IMR-90 (cell line): ENCODE measurements at regions not wholly inside any gene's neighbourhood (a gene's known extent, or its start where the extent isn't known, plus 50 kb on each side); places are given as distances from the start of the nearest gene placed in this dataset.

Source experiments
- ATAC-seq: fragments of 200-7000 bp; cut with Tn5 transposase; 2 replicates; pipeline ENCODE4 v1.9.1; 2020; ENCODE audit warnings: low read depth, mild to moderate bottlenecking, moderate library complexity
- BruUV-seq: library from RNA; stranded (reverse); fragments of 400-500 nt; replicated peaks from 2 replicates; lab custom pipeline; 2021; lab: Mats Ljungman, UMichigan
- CTCF ChIA-PET: fragments of 300-600 bp; formaldehyde crosslinking; extraction: SDS; loops from one replicate; lab custom pipeline; 2021; ENCODE audit warnings: antibody characterized with exemption; lab: Yijun Ruan, JAX
- POLR2A ChIA-PET: fragments of 300-600 bp; sonication (Branson Sonifier 250); formaldehyde crosslinking; loops from one replicate; lab custom pipeline; 2022; ENCODE audit warnings: antibody characterized with exemption; ENCODE audit not compliant: unreplicated experiment; lab: Charles Lee
- DNase-seq: peaks from one replicate; pipeline ENCODE4 v3.0.0; 2013
- H2AFZ ChIP-seq: replicated peaks from 2 replicates; pipeline ENCODE3; 2013; ENCODE audit warnings: low read length, mild to moderate bottlenecking; ENCODE audit not compliant: poor library complexity
- H2AK5ac ChIP-seq: 2 replicates; pipeline ENCODE4 v1.6.1; 2013; ENCODE audit warnings: low read depth, low read length, inconsistent platforms
- H2AK9ac ChIP-seq: replicated peaks from 2 replicates; pipeline ENCODE3; 2013; ENCODE audit warnings: mild to moderate bottlenecking, low read depth, low read length, moderate library complexity; ENCODE audit not compliant: poor library complexity
- H2BK120ac ChIP-seq: 2 replicates; pipeline ENCODE4 v1.6.1; 2013; ENCODE audit warnings: low read depth, low read length, inconsistent platforms
- H2BK15ac ChIP-seq: 3 replicates; pipeline ENCODE4 v1.6.1; 2013; ENCODE audit warnings: low read depth, low read length, inconsistent platforms
- H2BK20ac ChIP-seq: 2 replicates; pipeline ENCODE4 v1.6.1; 2013; ENCODE audit warnings: low read depth, mild to moderate bottlenecking, inconsistent platforms, low read length, moderate library complexity
- H2BK5ac ChIP-seq: 2 replicates; pipeline ENCODE4 v1.6.1; 2013; ENCODE audit warnings: mild to moderate bottlenecking, low read depth, low read length, inconsistent platforms; ENCODE audit not compliant: poor library complexity, severe bottlenecking
- H3K14ac ChIP-seq: replicated peaks from 2 replicates; pipeline ENCODE4 v1.6.1; 2013; ENCODE audit warnings: low read depth, low read length, inconsistent platforms
- H3K18ac ChIP-seq: 2 replicates; pipeline ENCODE4 v1.6.1; 2013; ENCODE audit warnings: low read depth, low read length, control low read depth
- H3K23ac ChIP-seq: 2 replicates; pipeline ENCODE4 v1.6.1; 2013; ENCODE audit warnings: low read depth, low read length, inconsistent platforms
- H3K27ac ChIP-seq: 2 replicates; pipeline ENCODE4 v1.5.1; 2013; ENCODE audit warnings: mild to moderate bottlenecking, control low read depth, low read length; ENCODE audit not compliant: insufficient read depth
- H3K27me3 ChIP-seq: 2 replicates; pipeline ENCODE4 v1.6.1; 2013; ENCODE audit warnings: low read length; ENCODE audit not compliant: control insufficient read depth, insufficient read depth
- H3K36me3 ChIP-seq: 2 replicates; pipeline ENCODE4 v1.6.1; 2013; ENCODE audit warnings: low read length, mixed read lengths; ENCODE audit not compliant: control insufficient read depth, insufficient read depth
- H3K4ac ChIP-seq: 2 replicates; pipeline ENCODE4 v1.6.1; 2013; ENCODE audit warnings: low read depth, low read length, inconsistent platforms
- H3K4me1 ChIP-seq: 2 replicates; pipeline ENCODE4 v1.6.1; 2013; ENCODE audit warnings: low read length, mixed read lengths; ENCODE audit not compliant: control insufficient read depth, insufficient read depth
- H3K4me2 ChIP-seq: 2 replicates; pipeline ENCODE4 v1.6.1; 2013; ENCODE audit warnings: low read depth, mild to moderate bottlenecking, control low read depth, low read length, moderate library complexity
- H3K4me3 ChIP-seq: 2 replicates; pipeline ENCODE4 v1.5.1; 2013; ENCODE audit warnings: low read depth, mild to moderate bottlenecking, control low read depth, low read length, moderate library complexity; ENCODE audit not compliant: insufficient read depth
- H3K56ac ChIP-seq: 2 replicates; pipeline ENCODE4 v1.6.1; 2013; ENCODE audit warnings: low read length, inconsistent platforms; ENCODE audit not compliant: insufficient read depth; ENCODE audit errors: extremely low read depth
- H3K79me1 ChIP-seq, 2 experiments: 2 replicates each; pipeline ENCODE4 v1.6.1; 2013; ENCODE audit warnings: low read length in 2 of 2, inconsistent platforms in 1 of 2, low read depth in 1 of 2
- H3K9ac ChIP-seq: 2 replicates; pipeline ENCODE4 v1.6.1; 2013; ENCODE audit warnings: low read depth, low read length, control low read depth
- H3K9me1 ChIP-seq: 2 replicates; pipeline ENCODE4 v1.6.1; 2013; ENCODE audit warnings: low read length, inconsistent platforms; ENCODE audit not compliant: insufficient read depth
- H3K9me3 ChIP-seq: 2 replicates; pipeline ENCODE4 v1.6.1; 2013; ENCODE audit warnings: low read length; ENCODE audit not compliant: control insufficient read depth, insufficient read depth
- H4K20me1 ChIP-seq: 2 replicates; pipeline ENCODE4 v1.6.1; 2013; ENCODE audit warnings: low read length, inconsistent platforms; ENCODE audit not compliant: insufficient read depth
- H4K5ac ChIP-seq: 2 replicates; pipeline ENCODE4 v1.6.1; 2013; ENCODE audit warnings: mild to moderate bottlenecking, low read depth, low read length, control low read depth
- H4K8ac ChIP-seq, 2 experiments: 2 replicates each; pipeline ENCODE4 v1.6.1; 2013; ENCODE audit warnings: low read depth in 2 of 2, low read length in 2 of 2, control low read depth in 1 of 2, inconsistent platforms in 1 of 2
- H4K91ac ChIP-seq: 2 replicates; pipeline ENCODE4 v1.6.1; 2013; ENCODE audit warnings: low read depth, low read length, inconsistent platforms; ENCODE audit not compliant: insufficient read depth
- BHLHE40 ChIP-seq: fragments of 150-350 bp; IDR thresholded peaks from 2 replicates; pipeline ENCODE4 v1.6.1; 2016; ENCODE audit warnings: mild to moderate bottlenecking, low read depth, low read length
- CEBPB ChIP-seq: IDR thresholded peaks from 2 replicates; pipeline ENCODE4 v1.6.1; 2012; ENCODE audit warnings: low read depth, low read length, improper control_type of control experiment
- CHD1 ChIP-seq: IDR thresholded peaks from 2 replicates; pipeline ENCODE4 v1.6.1; 2012; ENCODE audit warnings: low read depth, low read length, improper control_type of control experiment
- FOS ChIP-seq: fragments of 150-350 bp; IDR thresholded peaks from 2 replicates; pipeline ENCODE4 v1.6.1; 2016; ENCODE audit warnings: low read depth, low read length
- MAFK ChIP-seq: IDR thresholded peaks from 2 replicates; pipeline ENCODE4 v1.6.1; 2012; ENCODE audit warnings: low read depth, low read length, improper control_type of control experiment
- MXI1 ChIP-seq: IDR thresholded peaks from 2 replicates; pipeline ENCODE4 v1.6.1; 2012; ENCODE audit warnings: low read depth, mild to moderate bottlenecking, low read length, moderate library complexity, borderline replicate concordance
- POLR2A ChIP-seq: IDR thresholded peaks from 2 replicates; pipeline ENCODE4 v1.6.1; 2012; ENCODE audit warnings: mild to moderate bottlenecking, low read depth, low read length
- RAD21 ChIP-seq: IDR thresholded peaks from 2 replicates; pipeline ENCODE4 v1.6.1; 2012; ENCODE audit warnings: low read length, improper control_type of control experiment
- RCOR1 ChIP-seq: IDR thresholded peaks from 2 replicates; pipeline ENCODE4 v1.6.1; 2012; ENCODE audit warnings: mild to moderate bottlenecking, low read length, improper control_type of control experiment; ENCODE audit not compliant: insufficient replicate concordance
- RFX5 ChIP-seq: IDR thresholded peaks from 2 replicates; pipeline ENCODE4 v1.8.0; 2012; ENCODE audit warnings: low read depth, mild to moderate bottlenecking, low read length, moderate library complexity
- USF2 ChIP-seq: fragments of 150-350 bp; IDR thresholded peaks from 2 replicates; pipeline ENCODE4 v1.6.1; 2017; ENCODE audit warnings: mild to moderate bottlenecking, antibody characterized with exemption, low read length, low read depth
- WGBS, 2 experiments: methylation state at CpG; one replicate each; pipeline versions ENCODE4 v1.1.5 to v1.1.7; 2013; ENCODE audit warnings: missing lambda C conversion rate in 2 of 2; ENCODE audit not compliant: insufficient read length in 1 of 2; ENCODE audit errors: extremely low coverage in 2 of 2; 5-methylcytosine and 5-hydroxymethylcytosine counted together
- dilution Hi-C: fragments of 300-500 bp; cut with HindIII; formaldehyde crosslinking; loops from one replicate; pipeline ENCODE4 v1.14.3; 2018; ENCODE audit warnings: low sequenced_read_pairs; ENCODE audit not compliant: unreplicated experiment
- in situ Hi-C: fragments of 300-500 bp; cut with MboI; formaldehyde crosslinking; loops from 3 replicates; pipeline ENCODE4 v1.14.3; 2019; ENCODE audit warnings: low sequenced_read_pairs, inconsistent platforms, mixed read lengths
- intact Hi-C: fragments of 100-400 bp; cut with micrococcal nuclease; formaldehyde crosslinking; loops from 2 replicates; pipeline ENCODE4 v1.10.0; 2022
- TF ChIP-seq, protein P1 (sequence below): fragments of 150-350 bp; IDR thresholded peaks from 2 replicates; pipeline ENCODE4 v1.6.1; 2016; ENCODE audit warnings: low read depth, mild to moderate bottlenecking, low read length, moderate library complexity, borderline replicate concordance
- TF ChIP-seq, protein P2 (sequence below): conservative IDR thresholded peaks from 2 replicates; pipeline ENCODE4 v1.5.1; 2012; ENCODE audit warnings: mild to moderate bottlenecking, low read depth, low read length, improper control_type of control experiment

- peaks cover 4% of the 10 kb centered on the region for H3K27me3 ChIP-seq
- no peak overlapping the region for H4K8ac ChIP-seq
- no peak overlapping the region for H3K56ac ChIP-seq
- no TSS peak for BruUV-seq
- no peak overlapping the region for H3K4me2 ChIP-seq
- intact Hi-C loops: no loop called here
- DNase-seq (no peak), ATAC-seq (no peak)
- H3K4me1 ChIP-seq: no peaks in the 10 kb centered on the region
- no peak overlapping the region for H3K4ac ChIP-seq
- no peak overlapping the region for H3K9ac ChIP-seq
- no peaks in the 10 kb centered on the region for H3K9me1 ChIP-seq
- H2AFZ ChIP-seq: no peak overlapping the region
- in situ Hi-C loops: no loop called here
- no peak overlapping the region for H2BK5ac ChIP-seq
- H3K18ac ChIP-seq: no peak overlapping the region
- H4K20me1 ChIP-seq: no peaks in the 10 kb centered on the region
- H3K23ac ChIP-seq: no peak overlapping the region
- H3K27ac ChIP-seq: no peak overlapping the region
- no CpG with 5 or more reads among the region's 3 CpGs for WGBS, 2 experiments
- H2BK15ac ChIP-seq: no peak overlapping the region
- dilution Hi-C loops: no loop called here
- ChIA-PET POLR2A (no interaction called here), CTCF (interaction anchor here (0.6 kb wide), 1 partner anchor 1667 kb away, joined by 6 read pairs; no protein-coding TSS in a partner anchor)
- no peaks in the 10 kb centered on the region for H3K79me1 ChIP-seq
- no peak overlapping the region for H3K4me3 ChIP-seq
- no peak overlapping the region for H2BK20ac ChIP-seq
- no peak for TF ChIP-seq USF2
- TF ChIP-seq RAD21: no peak
- no peak for TF ChIP-seq CHD1
- TF ChIP-seq MXI1: no peak
- no peak for TF ChIP-seq RFX5
- no peak for TF ChIP-seq CEBPB
- TF ChIP-seq, protein P1, sequence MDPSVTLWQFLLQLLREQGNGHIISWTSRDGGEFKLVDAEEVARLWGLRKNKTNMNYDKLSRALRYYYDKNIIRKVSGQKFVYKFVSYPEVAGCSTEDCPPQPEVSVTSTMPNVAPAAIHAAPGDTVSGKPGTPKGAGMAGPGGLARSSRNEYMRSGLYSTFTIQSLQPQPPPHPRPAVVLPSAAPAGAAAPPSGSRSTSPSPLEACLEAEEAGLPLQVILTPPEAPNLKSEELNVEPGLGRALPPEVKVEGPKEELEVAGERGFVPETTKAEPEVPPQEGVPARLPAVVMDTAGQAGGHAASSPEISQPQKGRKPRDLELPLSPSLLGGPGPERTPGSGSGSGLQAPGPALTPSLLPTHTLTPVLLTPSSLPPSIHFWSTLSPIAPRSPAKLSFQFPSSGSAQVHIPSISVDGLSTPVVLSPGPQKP: no peak
- TF ChIP-seq RCOR1: no peak
- no peak for TF ChIP-seq BHLHE40
- no peak for TF ChIP-seq FOS
- TF ChIP-seq MAFK: no peak
- TF ChIP-seq, protein P2, sequence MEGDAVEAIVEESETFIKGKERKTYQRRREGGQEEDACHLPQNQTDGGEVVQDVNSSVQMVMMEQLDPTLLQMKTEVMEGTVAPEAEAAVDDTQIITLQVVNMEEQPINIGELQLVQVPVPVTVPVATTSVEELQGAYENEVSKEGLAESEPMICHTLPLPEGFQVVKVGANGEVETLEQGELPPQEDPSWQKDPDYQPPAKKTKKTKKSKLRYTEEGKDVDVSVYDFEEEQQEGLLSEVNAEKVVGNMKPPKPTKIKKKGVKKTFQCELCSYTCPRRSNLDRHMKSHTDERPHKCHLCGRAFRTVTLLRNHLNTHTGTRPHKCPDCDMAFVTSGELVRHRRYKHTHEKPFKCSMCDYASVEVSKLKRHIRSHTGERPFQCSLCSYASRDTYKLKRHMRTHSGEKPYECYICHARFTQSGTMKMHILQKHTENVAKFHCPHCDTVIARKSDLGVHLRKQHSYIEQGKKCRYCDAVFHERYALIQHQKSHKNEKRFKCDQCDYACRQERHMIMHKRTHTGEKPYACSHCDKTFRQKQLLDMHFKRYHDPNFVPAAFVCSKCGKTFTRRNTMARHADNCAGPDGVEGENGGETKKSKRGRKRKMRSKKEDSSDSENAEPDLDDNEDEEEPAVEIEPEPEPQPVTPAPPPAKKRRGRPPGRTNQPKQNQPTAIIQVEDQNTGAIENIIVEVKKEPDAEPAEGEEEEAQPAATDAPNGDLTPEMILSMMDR: no peak
- TF ChIP-seq POLR2A: no peak
- H3K14ac ChIP-seq: no peak overlapping the region
- no peak overlapping the region for H2BK120ac ChIP-seq
- H3K9me3 ChIP-seq: no peaks in the 10 kb centered on the region
- no peak overlapping the region for H4K5ac ChIP-seq
- H3K36me3 ChIP-seq: no peaks in the 10 kb centered on the region
- no peak overlapping the region for H2AK9ac ChIP-seq
- no peak overlapping the region for H2AK5ac ChIP-seq
- no peak overlapping the region for H4K91ac ChIP-seq
These were observed 91.0 kb upstream of the KBTBD8 start for GRCh38 chr3:66907136-66907535.
